Ishikawa (cell line): ENCODE measurements at regions not wholly inside any gene's neighbourhood (a gene's known extent, or its start where the extent isn't known, plus 50 kb on each side); places are given as distances from the start of the nearest gene placed in this dataset.

Experiments used
- CEBPB ChIP-seq: IDR thresholded peaks from 2 replicates; pipeline ENCODE4 v1.6.1; 2012
- CREB1 ChIP-seq: IDR thresholded peaks from 2 replicates; pipeline ENCODE4 v1.6.1; 2012; ENCODE audit warnings: low read depth
- EP300 ChIP-seq: IDR thresholded peaks from 2 replicates; pipeline ENCODE4 v1.6.1; 2012; ENCODE audit warnings: borderline replicate concordance
- NFIC ChIP-seq: IDR thresholded peaks from 2 replicates; pipeline ENCODE4 v1.6.1; 2012
- TAF1 ChIP-seq: IDR thresholded peaks from 2 replicates; pipeline ENCODE4 v1.6.1; 2012; ENCODE audit warnings: low read depth, mild to moderate bottlenecking
- TCF12 ChIP-seq: IDR thresholded peaks from 2 replicates; pipeline ENCODE4 v1.6.1; 2012; ENCODE audit warnings: low read depth
- YY1 ChIP-seq: IDR thresholded peaks from 2 replicates; pipeline ENCODE4 v1.6.1; 2012; ENCODE audit warnings: low read depth
- ZBTB7A ChIP-seq: IDR thresholded peaks from 2 replicates; pipeline ENCODE4 v1.6.1; 2012; ENCODE audit warnings: low read depth
- TF ChIP-seq, protein P1 (sequence below): IDR thresholded peaks from 2 replicates; pipeline ENCODE4 v1.6.1; 2012
- TF ChIP-seq, protein P2 (sequence below): IDR thresholded peaks from 2 replicates; pipeline ENCODE4 v1.6.1; 2012; ENCODE audit warnings: low read depth, mild to moderate bottlenecking

DNA sequence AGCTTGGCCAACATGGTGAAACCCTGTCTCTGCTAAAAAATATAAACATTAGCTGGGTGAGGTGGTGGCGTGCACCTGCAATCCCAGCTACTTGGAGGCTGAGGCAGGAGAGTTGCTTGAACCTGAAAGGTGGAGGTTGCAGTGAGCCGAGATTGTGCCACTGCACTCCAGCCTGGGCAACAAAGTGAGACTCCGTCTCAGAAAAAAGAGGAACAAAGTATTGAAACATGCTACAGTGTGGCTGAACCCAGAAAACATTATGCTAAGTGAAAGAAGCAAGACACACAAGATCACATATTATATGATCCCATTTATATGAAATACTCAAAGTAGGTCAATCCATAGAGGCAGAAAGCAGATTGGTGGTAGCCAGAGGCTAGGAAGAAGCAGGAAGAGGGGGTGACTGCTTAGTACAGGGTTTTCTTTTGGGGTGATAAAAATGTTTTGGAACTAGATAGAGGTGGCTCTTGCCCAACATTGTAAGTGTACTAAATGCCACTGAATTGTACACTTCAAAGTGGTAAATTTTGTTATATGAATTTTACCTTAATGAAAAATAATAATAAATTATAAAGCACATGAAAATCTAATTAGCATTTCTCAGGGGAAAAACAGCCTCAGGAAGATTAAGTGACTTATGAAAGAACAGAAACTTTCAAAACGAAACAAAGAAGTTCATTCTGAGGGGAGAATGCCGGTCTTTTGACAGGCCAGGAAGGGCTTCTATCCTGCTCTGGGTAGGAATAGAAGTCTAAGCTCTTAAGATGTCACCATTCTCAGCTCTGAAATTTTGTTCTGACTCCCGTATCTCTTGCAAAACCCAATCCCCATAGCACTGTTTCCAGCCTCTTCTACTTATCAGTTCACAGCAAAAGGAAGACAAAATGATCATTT lies 161.1 kb upstream of the TBCA start:
- TF ChIP-seq TCF12 = no peak
- no peak for TF ChIP-seq EP300
- no peak for TF ChIP-seq TAF1
- TF ChIP-seq CREB1 = no peak
- no peak for TF ChIP-seq YY1
- TF ChIP-seq CEBPB = no peak
- TF ChIP-seq NFIC = no peak
- TF ChIP-seq, protein P1, sequence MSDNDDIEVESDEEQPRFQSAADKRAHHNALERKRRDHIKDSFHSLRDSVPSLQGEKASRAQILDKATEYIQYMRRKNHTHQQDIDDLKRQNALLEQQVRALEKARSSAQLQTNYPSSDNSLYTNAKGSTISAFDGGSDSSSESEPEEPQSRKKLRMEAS = no peak
- TF ChIP-seq ZBTB7A = no peak
- TF ChIP-seq, protein P2, sequence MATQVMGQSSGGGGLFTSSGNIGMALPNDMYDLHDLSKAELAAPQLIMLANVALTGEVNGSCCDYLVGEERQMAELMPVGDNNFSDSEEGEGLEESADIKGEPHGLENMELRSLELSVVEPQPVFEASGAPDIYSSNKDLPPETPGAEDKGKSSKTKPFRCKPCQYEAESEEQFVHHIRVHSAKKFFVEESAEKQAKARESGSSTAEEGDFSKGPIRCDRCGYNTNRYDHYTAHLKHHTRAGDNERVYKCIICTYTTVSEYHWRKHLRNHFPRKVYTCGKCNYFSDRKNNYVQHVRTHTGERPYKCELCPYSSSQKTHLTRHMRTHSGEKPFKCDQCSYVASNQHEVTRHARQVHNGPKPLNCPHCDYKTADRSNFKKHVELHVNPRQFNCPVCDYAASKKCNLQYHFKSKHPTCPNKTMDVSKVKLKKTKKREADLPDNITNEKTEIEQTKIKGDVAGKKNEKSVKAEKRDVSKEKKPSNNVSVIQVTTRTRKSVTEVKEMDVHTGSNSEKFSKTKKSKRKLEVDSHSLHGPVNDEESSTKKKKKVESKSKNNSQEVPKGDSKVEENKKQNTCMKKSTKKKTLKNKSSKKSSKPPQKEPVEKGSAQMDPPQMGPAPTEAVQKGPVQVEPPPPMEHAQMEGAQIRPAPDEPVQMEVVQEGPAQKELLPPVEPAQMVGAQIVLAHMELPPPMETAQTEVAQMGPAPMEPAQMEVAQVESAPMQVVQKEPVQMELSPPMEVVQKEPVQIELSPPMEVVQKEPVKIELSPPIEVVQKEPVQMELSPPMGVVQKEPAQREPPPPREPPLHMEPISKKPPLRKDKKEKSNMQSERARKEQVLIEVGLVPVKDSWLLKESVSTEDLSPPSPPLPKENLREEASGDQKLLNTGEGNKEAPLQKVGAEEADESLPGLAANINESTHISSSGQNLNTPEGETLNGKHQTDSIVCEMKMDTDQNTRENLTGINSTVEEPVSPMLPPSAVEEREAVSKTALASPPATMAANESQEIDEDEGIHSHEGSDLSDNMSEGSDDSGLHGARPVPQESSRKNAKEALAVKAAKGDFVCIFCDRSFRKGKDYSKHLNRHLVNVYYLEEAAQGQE = no peak
